ENCODE measurements at regions not wholly inside any gene's neighbourhood (a gene's known extent, or its start where the extent isn't known, plus 50 kb on each side); places are given as distances from the start of the nearest gene placed in this dataset.

- Histone ChIP-seq H3K36me3 (ENCODE audit: control insufficient read depth in 2 of 2, insufficient read depth in 2 of 2, low read length in 1 of 2) (no peaks in the 10 kb centered on the region), H3K4me3 (ENCODE audit: low read length in 2 of 2) (no peak overlapping the region), H3K27ac (ENCODE audit: low read depth in 1 of 2, low read length in 1 of 2) (no peak overlapping the region), H3K9me3 (ENCODE audit: control insufficient read depth in 2 of 2, insufficient read depth in 1 of 2, low read length in 1 of 2) (no peaks in the 10 kb centered on the region), H3K4me1 (ENCODE audit: control insufficient read depth in 2 of 2, insufficient read depth in 2 of 2, low read length in 2 of 2) (no peaks in the 10 kb centered on the region), H3K27me3 (ENCODE audit: control insufficient read depth in 2 of 2, insufficient read depth in 1 of 2, low read length in 1 of 2) (no peaks in the 10 kb centered on the region)
- no peak for DNase-seq (ENCODE audit: low read depth in 6 of 9, low spot score in 9 of 9)
- WGBS: 69% methylated on average over 4 of the region's 4 CpGs
Measured at GRCh38 chr6:167538746-167539145, 213.9 kb downstream of the TTLL2 start.

- Histone ChIP-seq H3K27me3 (ENCODE audit: control insufficient read depth in 2 of 2, insufficient read depth in 1 of 2, low read length in 1 of 2) (no peaks in the 10 kb centered on the region), H3K4me1 (ENCODE audit: control insufficient read depth in 2 of 2, insufficient read depth in 2 of 2, low read length in 2 of 2) (no peaks in the 10 kb centered on the region), H3K36me3 (ENCODE audit: control insufficient read depth in 2 of 2, insufficient read depth in 2 of 2, low read length in 1 of 2) (no peaks in the 10 kb centered on the region), H3K9me3 (ENCODE audit: control insufficient read depth in 2 of 2, insufficient read depth in 1 of 2, low read length in 1 of 2) (no peaks in the 10 kb centered on the region), H3K27ac (ENCODE audit: low read depth in 1 of 2, low read length in 1 of 2) (no peak overlapping the region), H3K4me3 (ENCODE audit: low read length in 2 of 2) (no peak overlapping the region)
- WGBS: 98% methylated on average over 7 of the region's 7 CpGs
- DNase-seq (ENCODE audit: low read depth in 6 of 9, low spot score in 9 of 9): no peak
Measured at GRCh38 chr6:167540796-167541195, 215.9 kb downstream of the TTLL2 start.

- 97% methylated on average over 6 of the region's 6 CpGs for WGBS
- Histone ChIP-seq H3K4me1 (ENCODE audit: control insufficient read depth in 2 of 2, insufficient read depth in 2 of 2, low read length in 2 of 2) (no peaks in the 10 kb centered on the region), H3K36me3 (ENCODE audit: control insufficient read depth in 2 of 2, insufficient read depth in 2 of 2, low read length in 1 of 2) (no peaks in the 10 kb centered on the region), H3K27me3 (ENCODE audit: control insufficient read depth in 2 of 2, insufficient read depth in 1 of 2, low read length in 1 of 2) (no peaks in the 10 kb centered on the region), H3K4me3 (ENCODE audit: low read length in 2 of 2) (no peak overlapping the region), H3K27ac (ENCODE audit: low read depth in 1 of 2, low read length in 1 of 2) (no peak overlapping the region), H3K9me3 (ENCODE audit: control insufficient read depth in 2 of 2, insufficient read depth in 1 of 2, low read length in 1 of 2) (no peaks in the 10 kb centered on the region)
- DNase-seq (ENCODE audit: low read depth in 6 of 9, low spot score in 9 of 9): no peak
Measured at GRCh38 chr6:167541544-167541943, 216.7 kb downstream of the TTLL2 start.

- Histone ChIP-seq H3K9me3 (ENCODE audit: control insufficient read depth in 2 of 2, insufficient read depth in 1 of 2, low read length in 1 of 2) (no peaks in the 10 kb centered on the region), H3K4me1 (ENCODE audit: control insufficient read depth in 2 of 2, insufficient read depth in 2 of 2, low read length in 2 of 2) (peaks cover 2 to 3% of the 10 kb centered on the region in 2 donors), H3K27me3 (ENCODE audit: control insufficient read depth in 2 of 2, insufficient read depth in 1 of 2, low read length in 1 of 2) (no peaks in the 10 kb centered on the region), H3K27ac (ENCODE audit: low read depth in 1 of 2, low read length in 1 of 2) (no peak overlapping the region), H3K36me3 (ENCODE audit: control insufficient read depth in 2 of 2, insufficient read depth in 2 of 2, low read length in 1 of 2) (no peaks in the 10 kb centered on the region), H3K4me3 (ENCODE audit: low read length in 2 of 2) (no peak overlapping the region)
- no peak for DNase-seq (ENCODE audit: low read depth in 6 of 9, low spot score in 9 of 9)
- WGBS: 83% methylated on average over 16 of the region's 16 CpGs
Measured at GRCh38 chr6:167543602-167544497, 219.0 kb downstream of the TTLL2 start.

- Histone ChIP-seq H3K36me3 (ENCODE audit: control insufficient read depth in 2 of 2, insufficient read depth in 2 of 2, low read length in 1 of 2) (no peaks in the 10 kb centered on the region), H3K4me3 (ENCODE audit: low read length in 2 of 2) (no peak overlapping the region), H3K27ac (ENCODE audit: low read depth in 1 of 2, low read length in 1 of 2) (no peak overlapping the region), H3K9me3 (ENCODE audit: control insufficient read depth in 2 of 2, insufficient read depth in 1 of 2, low read length in 1 of 2) (no peaks in the 10 kb centered on the region), H3K4me1 (ENCODE audit: control insufficient read depth in 2 of 2, insufficient read depth in 2 of 2, low read length in 2 of 2) (peaks cover 2 to 3% of the 10 kb centered on the region in 2 donors), H3K27me3 (ENCODE audit: control insufficient read depth in 2 of 2, insufficient read depth in 1 of 2, low read length in 1 of 2) (no peaks in the 10 kb centered on the region)
- 97% methylated on average over 32 of the region's 32 CpGs for WGBS
- no peak for DNase-seq (ENCODE audit: low read depth in 6 of 9, low spot score in 9 of 9)
Measured at GRCh38 chr6:167546611-167547327, 221.9 kb downstream of the TTLL2 start.

- Histone ChIP-seq H3K27ac (ENCODE audit: low read depth in 1 of 2, low read length in 1 of 2) (no peak overlapping the region), H3K4me1 (ENCODE audit: control insufficient read depth in 2 of 2, insufficient read depth in 2 of 2, low read length in 2 of 2) (peaks cover 2 to 3% of the 10 kb centered on the region in 2 donors), H3K4me3 (ENCODE audit: low read length in 2 of 2) (no peak overlapping the region)
Measured at GRCh38 chr6:167547328-167547692, 222.4 kb downstream of the TTLL2 start.

GRCh38 chr6:167547751-167548150, 222.9 kb downstream of the TTLL2 start:
- Histone ChIP-seq H3K27ac (ENCODE audit: low read depth in 1 of 2, low read length in 1 of 2) (no peak overlapping the region), H3K9me3 (ENCODE audit: control insufficient read depth in 2 of 2, insufficient read depth in 1 of 2, low read length in 1 of 2) (no peaks in the 10 kb centered on the region), H3K4me3 (ENCODE audit: low read length in 2 of 2) (no peak overlapping the region), H3K4me1 (ENCODE audit: control insufficient read depth in 2 of 2, insufficient read depth in 2 of 2, low read length in 2 of 2) (peaks cover 2 to 3% of the 10 kb centered on the region in 2 donors), H3K27me3 (ENCODE audit: control insufficient read depth in 2 of 2, insufficient read depth in 1 of 2, low read length in 1 of 2) (no peaks in the 10 kb centered on the region), H3K36me3 (ENCODE audit: control insufficient read depth in 2 of 2, insufficient read depth in 2 of 2, low read length in 1 of 2) (no peaks in the 10 kb centered on the region)
- WGBS: 8% methylated on average over 7 of the region's 7 CpGs
- DNase-seq (ENCODE audit: low read depth in 6 of 9, low spot score in 9 of 9): peak in 2 of 9 donors; percentile 6 to 20

More at GRCh38 chr6:167547328-167547692, 222.4 kb downstream of the TTLL2 start:
- Histone ChIP-seq H3K9me3 (ENCODE audit: control insufficient read depth in 2 of 2, insufficient read depth in 1 of 2, low read length in 1 of 2) (no peaks in the 10 kb centered on the region), H3K27me3 (ENCODE audit: control insufficient read depth in 2 of 2, insufficient read depth in 1 of 2, low read length in 1 of 2) (no peaks in the 10 kb centered on the region), H3K36me3 (ENCODE audit: control insufficient read depth in 2 of 2, insufficient read depth in 2 of 2, low read length in 1 of 2) (no peaks in the 10 kb centered on the region)
- no peak for DNase-seq (ENCODE audit: low read depth in 6 of 9, low spot score in 9 of 9)

- H3K4me3 ChIP-seq (ENCODE audit: low read length in 2 of 2): no peak overlapping the region
- peaks cover 2 to 3% of the 10 kb centered on the region in 2 donors for H3K4me1 ChIP-seq (ENCODE audit: control insufficient read depth in 2 of 2, insufficient read depth in 2 of 2, low read length in 2 of 2)
- H3K9me3 ChIP-seq (ENCODE audit: control insufficient read depth in 2 of 2, insufficient read depth in 1 of 2, low read length in 1 of 2): no peaks in the 10 kb centered on the region
- DNase-seq (ENCODE audit: low read depth in 6 of 9, low spot score in 9 of 9): no peak
- H3K27me3 ChIP-seq (ENCODE audit: control insufficient read depth in 2 of 2, insufficient read depth in 1 of 2, low read length in 1 of 2): no peaks in the 10 kb centered on the region
- no peaks in the 10 kb centered on the region for H3K36me3 ChIP-seq (ENCODE audit: control insufficient read depth in 2 of 2, insufficient read depth in 2 of 2, low read length in 1 of 2)
- 89% methylated on average over 5 of the region's 5 CpGs for WGBS
- no peak overlapping the region for H3K27ac ChIP-seq (ENCODE audit: low read depth in 1 of 2, low read length in 1 of 2)
Measured at GRCh38 chr6:167548451-167548850, 223.6 kb downstream of the TTLL2 start.

- H3K36me3 ChIP-seq (ENCODE audit: control insufficient read depth in 2 of 2, insufficient read depth in 2 of 2, low read length in 1 of 2): no peaks in the 10 kb centered on the region
- 94% methylated on average over 9 of the region's 9 CpGs for WGBS
- no peaks in the 10 kb centered on the region for H3K27me3 ChIP-seq (ENCODE audit: control insufficient read depth in 2 of 2, insufficient read depth in 1 of 2, low read length in 1 of 2)
- H3K4me1 ChIP-seq (ENCODE audit: control insufficient read depth in 2 of 2, insufficient read depth in 2 of 2, low read length in 2 of 2): peaks cover 2 to 3% of the 10 kb centered on the region in 2 donors
- H3K27ac ChIP-seq (ENCODE audit: low read depth in 1 of 2, low read length in 1 of 2): no peak overlapping the region
- no peak for DNase-seq (ENCODE audit: low read depth in 6 of 9, low spot score in 9 of 9)
- H3K9me3 ChIP-seq (ENCODE audit: control insufficient read depth in 2 of 2, insufficient read depth in 1 of 2, low read length in 1 of 2): no peaks in the 10 kb centered on the region
- no peak overlapping the region for H3K4me3 ChIP-seq (ENCODE audit: low read length in 2 of 2)
Measured at GRCh38 chr6:167549213-167549612, 224.3 kb downstream of the TTLL2 start.

All from thymus (tissue), 11 donors.